GM19023 (cell line): ENCODE measurements at regions not wholly inside any gene's neighbourhood (a gene's known extent, or its start where the extent isn't known, plus 50 kb on each side); places are given as distances from the start of the nearest gene placed in this dataset.
"Not testable (repeated sequence)": the region's sequence is repeated elsewhere in the genome, so short reads cannot be mapped to it uniquely, and the experiment has no call there.

ENCODE experiments used
- ATAC-seq: cut with Tn5 transposase; IDR thresholded peaks from one replicate; pipeline ENCODE4 v1.9.1; 2021; ENCODE audit warnings: mild to moderate bottlenecking, moderate library complexity; ENCODE audit not compliant: unreplicated experiment

GRCh38 chr10:61023053-61023452, 79.1 kb upstream of the RHOBTB1 start:
- ATAC-seq: no peak

- no peak for ATAC-seq
These were observed 77.9 kb upstream of the RHOBTB1 start for GRCh38 chr10:61021926-61022325.

- ATAC-seq: no peak
These were observed 76.6 kb upstream of the RHOBTB1 start for GRCh38 chr10:61020420-61021158.

- no peak for ATAC-seq
These were observed 74.2 kb upstream of the RHOBTB1 start for GRCh38 chr10:61018146-61018545.

GRCh38 chr10:61016630-61017029, 72.6 kb upstream of the RHOBTB1 start:
- ATAC-seq: no peak

- ATAC-seq: no peak
These were observed 72.0 kb upstream of the RHOBTB1 start for GRCh38 chr10:61016007-61016406.

GRCh38 chr10:61010863-61011262, 66.9 kb upstream of the RHOBTB1 start:
- ATAC-seq: no peak

GRCh38 chr10:61003069-61003468, 59.1 kb upstream of the RHOBTB1 start:
- not testable (repeated sequence) for ATAC-seq

GRCh38 chr10:61001731-61002122, 57.7 kb upstream of the RHOBTB1 start:
- ATAC-seq: no peak

GRCh38 chr10:61000769-61001730, 57.1 kb upstream of the RHOBTB1 start:
- ATAC-seq: no peak

- ATAC-seq: no peak
These were observed 54.9 kb upstream of the RHOBTB1 start for GRCh38 chr10:60998932-60999331.

- ATAC-seq: no peak
These were observed 50.1 kb upstream of the RHOBTB1 start for GRCh38 chr10:60994128-60994527.
